ENCODE measurements at regions not wholly inside any gene's neighbourhood (a gene's known extent, or its start where the extent isn't known, plus 50 kb on each side); places are given as distances from the start of the nearest gene placed in this dataset.

DNA sequence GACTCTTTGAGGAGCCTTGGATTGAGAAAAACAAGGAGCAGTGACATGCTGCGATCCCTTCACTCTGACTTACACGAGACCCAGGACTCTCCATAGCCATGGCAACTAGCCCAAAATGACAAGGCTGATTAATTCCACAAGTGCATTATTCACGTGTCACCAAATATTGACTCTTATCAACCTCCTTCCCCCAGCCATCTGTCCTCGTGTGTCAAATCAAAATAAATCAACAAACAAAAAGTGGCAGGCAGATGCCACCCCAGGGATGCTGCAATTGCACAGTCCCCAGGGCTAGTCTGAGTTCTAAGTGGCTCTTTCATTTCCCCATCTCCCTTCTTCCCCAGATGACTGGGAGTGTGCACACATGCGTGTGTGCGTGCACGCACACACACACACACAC is 104.9 kb downstream of the AQP9 start:
- no peaks in the 10 kb centered on the region for H3K79me2 ChIP-seq (ENCODE audit: insufficient read depth, low read length)
- TF ChIP-seq, protein P1, sequence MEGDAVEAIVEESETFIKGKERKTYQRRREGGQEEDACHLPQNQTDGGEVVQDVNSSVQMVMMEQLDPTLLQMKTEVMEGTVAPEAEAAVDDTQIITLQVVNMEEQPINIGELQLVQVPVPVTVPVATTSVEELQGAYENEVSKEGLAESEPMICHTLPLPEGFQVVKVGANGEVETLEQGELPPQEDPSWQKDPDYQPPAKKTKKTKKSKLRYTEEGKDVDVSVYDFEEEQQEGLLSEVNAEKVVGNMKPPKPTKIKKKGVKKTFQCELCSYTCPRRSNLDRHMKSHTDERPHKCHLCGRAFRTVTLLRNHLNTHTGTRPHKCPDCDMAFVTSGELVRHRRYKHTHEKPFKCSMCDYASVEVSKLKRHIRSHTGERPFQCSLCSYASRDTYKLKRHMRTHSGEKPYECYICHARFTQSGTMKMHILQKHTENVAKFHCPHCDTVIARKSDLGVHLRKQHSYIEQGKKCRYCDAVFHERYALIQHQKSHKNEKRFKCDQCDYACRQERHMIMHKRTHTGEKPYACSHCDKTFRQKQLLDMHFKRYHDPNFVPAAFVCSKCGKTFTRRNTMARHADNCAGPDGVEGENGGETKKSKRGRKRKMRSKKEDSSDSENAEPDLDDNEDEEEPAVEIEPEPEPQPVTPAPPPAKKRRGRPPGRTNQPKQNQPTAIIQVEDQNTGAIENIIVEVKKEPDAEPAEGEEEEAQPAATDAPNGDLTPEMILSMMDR (IDR thresholded peaks at IDR 0.05; ENCODE audit: low read length): no peak
- TF ChIP-seq EZH2 (IDR thresholded peaks at IDR 0.05; ENCODE audit: borderline replicate concordance, low read length): no peak
- no peaks in the 10 kb centered on the region for H3K36me3 ChIP-seq (ENCODE audit: insufficient read depth, low read length)
- H3K27me3 ChIP-seq (ENCODE audit: insufficient read depth, low read length): no peaks in the 10 kb centered on the region
- H3K27ac ChIP-seq (ENCODE audit: low read depth, low read length, poor library complexity, severe bottlenecking): no peak overlapping the region
- no peak overlapping the region for H3K9ac ChIP-seq (ENCODE audit: low read length)
- no peak overlapping the region for H2AFZ ChIP-seq (ENCODE audit: low read length)
- no peaks in the 10 kb centered on the region for H3K9me3 ChIP-seq (ENCODE audit: low read length)
- no peak overlapping the region for H3K4me3 ChIP-seq (ENCODE audit: low read depth, low read length, poor library complexity, severe bottlenecking)
- no peaks in the 10 kb centered on the region for H4K20me1 ChIP-seq (ENCODE audit: insufficient read depth, low read length)
- H3K9me2 ChIP-seq (ENCODE audit: low read depth, low read length): no peaks in the 10 kb centered on the region
- peaks cover 7% of the 10 kb centered on the region for H3K4me1 ChIP-seq (ENCODE audit: insufficient read depth, low read length, severe bottlenecking)
- no peak overlapping the region for H3K4me2 ChIP-seq (ENCODE audit: low read length)
- no peaks in the 10 kb centered on the region for H3F3A ChIP-seq (ENCODE audit: insufficient read depth, low read length)

- Histone ChIP-seq H3K4me3 (ENCODE audit: low read depth, low read length, poor library complexity, severe bottlenecking) (no peak overlapping the region), H4K20me1 (ENCODE audit: insufficient read depth, low read length) (no peaks in the 10 kb centered on the region), H2AFZ (ENCODE audit: low read length) (no peak overlapping the region), H3K27me3 (ENCODE audit: insufficient read depth, low read length) (no peaks in the 10 kb centered on the region), H3K9me2 (ENCODE audit: low read depth, low read length) (no peaks in the 10 kb centered on the region), H3K9me3 (ENCODE audit: low read length) (no peaks in the 10 kb centered on the region), H3K27ac (ENCODE audit: low read depth, low read length, poor library complexity, severe bottlenecking) (no peak overlapping the region), H3K4me1 (ENCODE audit: insufficient read depth, low read length, severe bottlenecking) (peaks cover 16% of the 10 kb centered on the region), H3K79me2 (ENCODE audit: insufficient read depth, low read length) (no peaks in the 10 kb centered on the region), H3K36me3 (ENCODE audit: insufficient read depth, low read length) (no peaks in the 10 kb centered on the region), H3K4me2 (ENCODE audit: low read length) (no peak overlapping the region), H3K9ac (ENCODE audit: low read length) (no peak overlapping the region), H3F3A (ENCODE audit: insufficient read depth, low read length) (no peaks in the 10 kb centered on the region)
- TF ChIP-seq, protein P1 (IDR thresholded peaks at IDR 0.05; ENCODE audit: low read length): no peak
- TF ChIP-seq EZH2 (IDR thresholded peaks at IDR 0.05; ENCODE audit: borderline replicate concordance, low read length): no peak
Observed at GRCh38 chr15:58244536-58244935, 106.4 kb downstream of the AQP9 start.

DNA sequence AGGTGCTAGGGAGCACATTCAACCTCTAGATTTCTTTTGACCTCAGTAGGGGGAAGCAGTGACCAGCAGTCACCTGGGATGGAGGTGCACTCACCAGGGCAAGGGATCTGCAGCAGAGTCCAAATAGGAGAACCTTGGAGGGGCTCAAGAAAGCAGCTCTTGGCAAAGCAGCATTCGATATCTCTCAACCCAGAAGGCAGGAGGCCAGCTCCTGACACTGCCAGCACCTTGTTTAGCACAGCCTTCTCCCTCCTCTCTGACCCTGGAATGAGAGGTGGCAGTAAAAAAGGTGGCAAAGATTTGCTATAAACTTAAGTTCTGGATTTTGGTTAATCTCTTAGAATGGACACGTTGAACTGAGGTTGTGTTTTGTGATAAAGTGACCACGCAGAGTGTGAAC is 107.9 kb downstream of the AQP9 start:
- no peaks in the 10 kb centered on the region for H3K9me2 ChIP-seq (ENCODE audit: low read depth, low read length)
- H2AFZ ChIP-seq (ENCODE audit: low read length): no peak overlapping the region
- H3K27ac ChIP-seq (ENCODE audit: low read depth, low read length, poor library complexity, severe bottlenecking): no peak overlapping the region
- peaks cover 21% of the 10 kb centered on the region for H3K4me1 ChIP-seq (ENCODE audit: insufficient read depth, low read length, severe bottlenecking)
- H3K36me3 ChIP-seq (ENCODE audit: insufficient read depth, low read length): no peaks in the 10 kb centered on the region; the same call in 1 of the 2 replicates
- no peak for TF ChIP-seq EZH2 (IDR thresholded peaks at IDR 0.05; ENCODE audit: borderline replicate concordance, low read length)
- TF ChIP-seq, protein P1 (IDR thresholded peaks at IDR 0.05; ENCODE audit: low read length): no peak
- H3K27me3 ChIP-seq (ENCODE audit: insufficient read depth, low read length): no peaks in the 10 kb centered on the region
- H3K9ac ChIP-seq (ENCODE audit: low read length): no peak overlapping the region
- no peaks in the 10 kb centered on the region for H3F3A ChIP-seq (ENCODE audit: insufficient read depth, low read length)
- H3K9me3 ChIP-seq (ENCODE audit: low read length): no peaks in the 10 kb centered on the region
- no peaks in the 10 kb centered on the region for H4K20me1 ChIP-seq (ENCODE audit: insufficient read depth, low read length)
- no peak overlapping the region for H3K4me3 ChIP-seq (ENCODE audit: low read depth, low read length, poor library complexity, severe bottlenecking)
- H3K79me2 ChIP-seq (ENCODE audit: insufficient read depth, low read length): no peaks in the 10 kb centered on the region
- no peak overlapping the region for H3K4me2 ChIP-seq (ENCODE audit: low read length)
